ELF-1 (cell line): ENCODE measurements at regions not wholly inside any gene's neighbourhood (a gene's known extent, or its start where the extent isn't known, plus 50 kb on each side); places are given as distances from the start of the nearest gene placed in this dataset.

Experiments used
- DNase-seq: peaks from one replicate; pipeline ENCODE4 v3.0.0-alpha.2; 2016; ENCODE audit warnings: low read depth, low spot score

DNA sequence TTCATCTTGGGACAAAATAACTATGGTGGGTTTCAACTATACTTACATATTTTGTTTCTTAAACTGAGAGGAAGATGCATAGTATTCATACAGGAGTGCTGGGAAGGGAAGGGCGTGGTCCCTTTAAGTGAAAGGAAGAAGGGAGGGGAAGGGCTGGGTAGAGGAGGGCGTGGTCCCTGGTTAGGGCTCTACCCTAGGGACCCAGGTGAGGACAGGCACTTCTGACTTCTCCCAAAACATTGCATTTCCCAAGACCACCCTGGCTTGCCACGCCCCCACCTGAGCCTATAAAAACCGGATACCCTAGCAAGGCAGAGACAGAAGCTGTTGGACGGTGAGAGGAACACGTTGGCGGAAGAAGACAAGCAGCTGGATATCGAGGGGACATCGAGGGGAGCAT is 157.6 kb upstream of the PLXNA4 start:
- peak; percentile 8 for DNase-seq

DNA sequence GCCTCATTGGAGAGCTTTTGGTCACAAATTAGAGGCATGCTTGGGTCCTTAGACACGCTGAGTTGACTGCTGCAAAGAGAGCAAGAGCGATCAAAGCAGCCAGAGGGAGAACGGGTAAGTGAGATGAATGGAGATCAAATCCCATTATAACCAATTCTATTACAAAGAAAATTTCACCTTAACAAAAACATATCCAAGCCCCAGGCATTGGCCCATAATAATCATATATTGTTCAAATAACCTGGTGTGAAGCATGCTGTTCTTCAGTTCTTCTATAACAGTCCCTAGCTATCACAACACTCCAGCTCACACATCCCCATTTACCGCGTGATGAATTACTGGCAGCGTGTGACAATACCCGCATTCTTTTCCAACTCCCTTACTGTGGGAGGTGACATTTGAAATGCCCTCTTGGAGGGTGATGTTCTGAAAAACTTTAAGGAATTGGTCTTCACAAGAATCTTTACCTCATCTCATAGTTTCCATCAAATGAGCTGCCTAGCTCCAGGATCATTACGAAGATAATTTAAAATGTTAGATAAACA is 156.1 kb upstream of the PLXNA4 start:
- DNase-seq: no peak

DNA sequence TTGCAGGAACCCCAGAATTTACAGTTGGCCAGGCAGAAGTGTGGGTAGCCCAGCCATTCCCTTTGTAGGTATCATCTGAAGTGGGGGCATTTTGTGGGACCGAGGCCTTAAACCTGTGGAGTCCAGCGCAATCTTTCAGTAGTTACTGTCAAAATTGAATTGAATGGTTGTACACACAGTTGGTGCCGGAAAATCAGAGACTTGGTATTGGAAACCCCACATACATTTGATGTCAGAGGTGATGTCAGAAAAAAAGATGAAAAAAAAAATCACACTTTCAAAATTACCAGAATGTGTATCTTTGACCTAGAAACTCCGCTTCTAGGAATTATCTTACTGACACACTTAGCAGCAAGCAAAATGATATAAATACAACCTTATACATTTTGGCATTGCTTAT is 153.8 kb upstream of the PLXNA4 start:
- DNase-seq: no peak

DNA sequence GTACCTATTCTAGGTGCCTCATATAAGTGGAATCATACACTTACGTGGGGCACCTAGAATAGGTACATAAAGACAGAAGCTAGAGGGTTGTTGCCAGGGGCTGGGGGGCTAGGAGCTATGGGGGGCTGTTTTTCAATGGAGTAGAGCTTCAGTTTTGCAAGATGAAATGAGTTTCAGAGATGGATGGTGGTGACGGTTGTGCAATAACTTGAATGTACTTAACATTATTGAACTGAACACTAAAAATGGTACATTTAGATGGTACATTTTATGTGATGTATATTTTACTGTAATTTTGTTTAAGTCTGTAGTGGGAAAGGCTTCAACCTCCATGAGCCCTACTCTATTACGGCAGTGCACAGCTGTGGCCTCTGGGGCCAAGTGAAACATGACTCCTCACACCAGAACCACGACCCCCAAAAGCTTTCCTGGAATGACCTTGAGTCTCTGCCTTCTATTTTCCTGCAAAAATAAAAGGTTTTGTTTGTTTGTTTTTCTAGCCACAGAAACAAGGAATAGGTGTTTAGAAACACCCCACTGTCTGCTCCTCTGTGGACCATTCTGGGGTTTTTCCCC is 147.3 kb upstream of the PLXNA4 start:
- DNase-seq: no peak

DNA sequence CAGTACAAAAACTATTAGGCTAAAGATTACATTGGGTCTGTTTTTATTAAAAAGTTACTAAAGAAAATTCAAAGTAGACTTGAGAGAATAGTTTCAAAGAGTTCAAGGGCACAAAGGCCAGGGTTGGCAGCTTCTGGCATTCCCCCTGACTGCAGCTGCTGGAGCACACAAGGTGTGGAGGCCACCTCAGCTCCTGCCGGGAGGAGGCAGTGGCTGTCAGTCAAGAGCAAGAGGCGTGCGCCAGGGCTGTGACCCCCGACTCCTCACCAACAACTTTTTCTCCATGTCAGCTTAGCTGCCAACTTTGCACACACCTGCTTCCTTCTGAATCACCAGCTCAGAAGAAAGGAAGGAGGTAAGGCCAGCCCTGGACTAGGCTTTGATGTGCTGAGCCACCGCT is 144.6 kb upstream of the PLXNA4 start:
- no peak for DNase-seq

DNA sequence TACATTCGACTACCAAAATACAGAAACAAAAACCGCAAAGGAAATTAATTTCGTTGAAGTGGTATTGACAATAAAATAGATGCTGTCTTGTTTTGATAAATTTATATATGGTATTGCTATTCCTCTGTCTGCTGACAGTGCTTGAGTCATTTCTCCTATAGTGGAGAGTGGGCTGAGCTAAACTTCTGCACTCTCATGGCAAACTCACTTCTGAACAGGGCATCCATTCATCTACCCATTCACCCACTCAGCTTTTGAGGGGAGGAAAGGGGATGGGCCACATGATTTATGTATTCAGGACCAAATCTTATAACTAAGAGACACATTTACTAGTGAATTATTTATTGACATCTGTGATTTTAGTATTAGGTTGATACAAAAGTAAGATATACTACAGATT is 137.6 kb upstream of the PLXNA4 start:
- DNase-seq: no peak

DNA sequence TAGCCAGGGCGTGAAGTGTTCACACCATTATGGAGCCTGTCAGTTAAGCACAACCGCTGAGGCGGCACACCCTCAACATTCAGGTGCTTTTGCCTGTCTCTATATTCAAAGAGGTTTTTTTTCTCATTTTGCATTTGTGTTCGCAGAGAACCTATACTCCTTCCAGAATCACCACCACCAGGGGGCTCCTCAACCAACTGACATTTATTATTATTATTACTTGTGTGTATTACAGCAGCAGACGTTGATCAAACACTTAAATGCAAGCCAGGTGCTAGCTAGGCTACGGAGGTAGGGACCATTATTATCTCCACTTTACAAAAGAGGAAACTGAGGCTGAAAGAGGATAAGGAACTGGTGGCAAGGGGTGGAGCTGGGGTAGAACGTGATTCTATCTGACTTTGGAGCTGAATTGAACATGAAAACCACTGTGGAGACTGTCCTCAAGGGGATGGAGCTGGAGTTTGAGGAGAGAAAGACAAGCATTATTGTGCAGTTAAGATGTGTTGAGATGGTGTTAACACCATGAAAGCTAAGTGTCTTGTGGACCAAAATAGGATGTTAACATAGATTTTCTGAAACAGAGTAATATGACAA is 133.8 kb upstream of the PLXNA4 start:
- no peak for DNase-seq

DNA sequence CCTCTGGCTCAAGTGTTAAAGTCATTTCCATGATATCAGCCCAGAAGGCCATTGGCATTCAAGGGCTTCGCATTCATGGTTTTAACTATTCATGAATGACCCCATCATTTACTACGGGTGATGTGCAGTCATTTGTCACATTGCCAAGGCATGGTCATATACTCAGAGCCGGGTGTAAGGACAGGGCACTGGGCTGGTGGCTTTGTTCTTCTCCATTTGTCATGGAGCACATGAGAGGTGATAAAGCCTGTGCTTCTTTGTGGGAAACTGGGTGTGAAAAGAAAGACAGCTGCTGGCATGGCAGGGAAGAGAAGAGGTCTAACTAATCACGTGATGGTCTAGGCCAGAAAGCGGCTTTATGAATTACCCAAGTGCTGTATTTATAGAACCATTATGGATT is 132.2 kb upstream of the PLXNA4 start:
- DNase-seq: no peak

DNA sequence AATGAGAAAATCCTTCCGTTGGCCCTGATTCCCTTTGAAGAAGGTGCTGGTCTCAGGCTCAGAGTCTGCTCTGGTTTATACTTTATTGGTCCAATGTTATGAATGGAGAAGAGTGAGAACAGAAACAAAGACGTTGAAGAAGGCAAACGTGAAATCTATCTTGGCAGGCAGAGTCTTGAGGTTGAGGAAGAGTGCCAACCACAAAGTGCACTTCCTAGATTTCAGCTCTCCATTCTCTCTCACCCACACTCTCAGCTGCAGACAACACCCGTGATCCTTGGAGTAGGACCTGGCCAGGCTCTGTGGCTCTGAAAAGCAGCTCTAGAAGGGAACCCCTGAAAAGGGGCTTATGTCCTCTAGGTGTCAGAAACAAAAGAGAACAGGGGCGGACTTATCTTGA is 128.9 kb upstream of the PLXNA4 start:
- no peak for DNase-seq

DNA sequence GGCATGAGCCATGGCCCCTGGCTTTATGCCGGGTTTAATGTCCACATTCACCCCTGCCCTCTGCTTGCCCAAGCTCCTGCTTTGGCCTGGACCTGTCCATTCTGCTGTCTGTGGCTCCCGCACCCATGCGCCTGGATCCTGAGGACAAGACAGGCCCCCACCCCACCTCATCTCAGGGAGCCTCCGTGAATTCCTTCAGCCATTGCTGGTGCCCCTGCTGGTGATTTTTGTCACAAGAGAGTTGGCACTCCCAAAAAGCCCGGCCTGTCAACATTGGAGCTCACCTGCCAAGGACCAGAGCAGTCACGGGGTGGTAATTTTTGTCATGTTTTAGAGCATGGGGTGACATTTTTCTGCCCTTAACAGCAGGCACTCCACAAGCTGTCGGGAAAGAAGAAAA is 127.5 kb upstream of the PLXNA4 start:
- no peak for DNase-seq

DNA sequence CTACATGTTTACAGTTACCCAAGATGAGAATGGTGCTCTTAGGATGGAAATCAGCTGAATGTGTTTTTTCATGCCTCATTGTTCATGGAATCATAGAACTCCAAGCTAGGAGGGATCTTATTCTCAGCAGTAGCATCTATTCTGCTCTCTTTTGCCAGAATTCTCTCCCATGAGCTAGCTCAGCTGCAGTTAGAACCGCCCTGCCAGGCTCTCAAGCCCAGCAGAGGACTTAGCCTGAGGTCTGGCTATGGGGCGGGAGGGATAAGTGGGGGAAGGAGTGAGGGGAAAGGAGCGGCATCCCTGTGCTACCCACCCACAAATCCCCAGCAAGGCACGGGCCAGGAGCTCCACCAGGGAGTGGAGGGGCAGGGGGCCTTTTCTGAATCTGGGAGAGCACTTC is 120.7 kb upstream of the PLXNA4 start:
- no peak for DNase-seq

DNA sequence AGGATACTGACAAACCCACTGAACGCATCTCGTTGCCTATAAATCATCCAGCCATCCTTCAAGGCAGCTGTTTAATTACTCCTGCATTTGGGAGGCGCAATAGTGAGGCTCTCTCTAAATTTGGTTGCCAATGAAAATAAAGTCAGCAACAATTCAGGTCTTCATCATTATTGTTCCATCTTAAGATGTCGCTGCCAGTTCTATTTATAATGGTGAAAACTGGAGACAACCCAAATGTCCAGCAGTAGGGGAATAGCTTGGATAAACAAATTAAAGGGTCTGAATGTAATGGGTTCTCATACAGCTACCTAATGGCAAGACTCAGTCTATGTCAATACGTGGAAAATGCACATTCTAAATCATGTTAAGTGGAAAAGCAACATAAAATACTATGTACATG is 120.1 kb upstream of the PLXNA4 start:
- DNase-seq: no peak

DNA sequence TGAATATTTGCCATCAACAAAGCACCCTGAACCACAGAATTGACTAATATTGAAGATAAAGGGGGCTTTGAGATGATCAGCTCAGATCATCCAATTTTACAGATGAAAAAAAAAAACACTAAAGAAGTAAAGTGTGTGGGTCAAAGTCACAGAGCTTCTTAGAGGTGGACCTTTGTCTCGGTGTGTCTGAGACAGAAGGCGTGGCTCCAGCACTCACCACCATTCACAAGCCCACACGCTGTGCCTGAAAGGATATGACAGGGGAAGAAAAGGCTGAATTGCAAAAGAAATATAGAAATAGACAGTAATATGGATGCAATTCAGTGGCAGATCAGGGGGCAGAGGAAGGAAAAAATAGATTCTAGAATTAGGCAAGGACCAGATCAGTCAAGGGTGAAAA is 114.9 kb upstream of the PLXNA4 start:
- DNase-seq: no peak

DNA sequence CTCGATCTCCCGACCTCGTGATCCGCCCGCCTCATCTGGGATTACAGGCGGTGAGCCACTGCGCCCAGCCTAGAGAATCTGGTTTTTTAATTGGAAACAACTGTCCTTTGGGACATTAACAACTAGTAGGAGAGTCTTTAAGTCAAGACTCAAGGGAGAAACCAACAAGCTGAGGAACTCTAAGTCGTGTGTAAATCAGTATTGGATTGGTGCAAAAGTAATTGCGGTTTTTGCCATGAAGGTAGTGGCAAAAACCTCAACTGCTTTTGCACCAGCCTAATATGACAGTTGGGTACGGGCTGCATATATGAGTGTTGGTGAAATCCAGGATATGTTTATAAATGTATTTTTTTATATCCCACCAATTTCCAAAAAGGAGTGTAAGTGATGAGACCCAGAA is 113.9 kb upstream of the PLXNA4 start:
- DNase-seq: no peak

DNA sequence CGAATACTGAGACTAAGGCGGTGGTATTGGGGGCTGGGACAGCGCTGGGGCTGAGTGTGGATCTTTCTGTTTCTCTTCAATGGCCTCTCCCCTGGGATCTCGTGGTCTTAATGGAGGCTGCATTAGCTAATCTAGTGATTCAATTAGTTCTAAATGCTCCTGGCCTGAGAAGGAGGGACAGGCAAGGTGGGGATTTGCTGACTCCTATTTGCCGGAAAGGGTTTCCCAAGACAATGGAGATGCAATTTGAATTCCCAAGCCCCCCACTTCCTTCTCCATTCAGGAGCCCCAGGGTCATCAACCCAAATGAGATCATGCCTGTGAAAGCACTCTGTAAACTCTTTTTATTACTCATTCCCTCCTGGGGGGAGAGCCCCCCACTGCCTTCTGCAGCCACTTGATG is 111.7 kb upstream of the PLXNA4 start:
- DNase-seq: no peak

DNA sequence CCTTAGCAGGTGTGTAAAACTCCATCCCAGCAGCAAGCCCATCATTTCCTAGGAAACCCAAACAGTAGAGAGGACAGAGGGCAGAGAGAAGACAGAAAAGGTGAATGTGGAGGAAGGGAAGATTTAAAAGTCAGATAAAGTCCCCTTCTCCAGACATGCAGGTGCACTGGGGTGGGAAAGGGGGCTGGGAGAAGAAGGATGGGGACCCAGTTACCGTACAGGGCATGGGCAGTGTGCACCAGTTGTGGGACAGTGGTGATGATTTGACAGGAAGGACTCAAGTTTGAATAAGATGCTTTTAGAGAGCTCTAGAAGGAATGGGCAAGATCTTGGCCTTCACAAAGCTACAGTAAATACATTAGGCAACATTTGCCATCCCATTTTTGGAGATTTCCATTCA is 110.7 kb upstream of the PLXNA4 start:
- DNase-seq: no peak

DNA sequence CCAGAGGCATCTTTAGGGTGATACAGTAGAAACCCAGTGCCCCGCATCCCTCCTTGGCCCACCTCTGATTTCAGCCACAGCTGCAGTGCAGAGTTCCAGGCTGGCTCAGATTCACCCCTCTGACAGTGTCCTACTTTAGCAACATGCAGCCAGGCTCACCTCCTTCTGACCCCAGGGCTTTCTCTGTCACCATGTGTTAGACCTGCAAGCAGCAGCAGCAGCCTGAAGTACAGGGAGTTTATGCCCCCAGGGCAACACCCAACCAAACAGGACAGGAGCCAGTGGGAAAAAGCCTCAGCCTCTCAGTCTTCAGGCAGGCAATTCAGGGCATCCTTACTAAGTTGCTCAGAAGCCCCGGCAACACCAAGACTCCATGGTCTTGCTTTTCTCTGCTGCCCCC is 109.0 kb upstream of the PLXNA4 start:
- no peak for DNase-seq

DNA sequence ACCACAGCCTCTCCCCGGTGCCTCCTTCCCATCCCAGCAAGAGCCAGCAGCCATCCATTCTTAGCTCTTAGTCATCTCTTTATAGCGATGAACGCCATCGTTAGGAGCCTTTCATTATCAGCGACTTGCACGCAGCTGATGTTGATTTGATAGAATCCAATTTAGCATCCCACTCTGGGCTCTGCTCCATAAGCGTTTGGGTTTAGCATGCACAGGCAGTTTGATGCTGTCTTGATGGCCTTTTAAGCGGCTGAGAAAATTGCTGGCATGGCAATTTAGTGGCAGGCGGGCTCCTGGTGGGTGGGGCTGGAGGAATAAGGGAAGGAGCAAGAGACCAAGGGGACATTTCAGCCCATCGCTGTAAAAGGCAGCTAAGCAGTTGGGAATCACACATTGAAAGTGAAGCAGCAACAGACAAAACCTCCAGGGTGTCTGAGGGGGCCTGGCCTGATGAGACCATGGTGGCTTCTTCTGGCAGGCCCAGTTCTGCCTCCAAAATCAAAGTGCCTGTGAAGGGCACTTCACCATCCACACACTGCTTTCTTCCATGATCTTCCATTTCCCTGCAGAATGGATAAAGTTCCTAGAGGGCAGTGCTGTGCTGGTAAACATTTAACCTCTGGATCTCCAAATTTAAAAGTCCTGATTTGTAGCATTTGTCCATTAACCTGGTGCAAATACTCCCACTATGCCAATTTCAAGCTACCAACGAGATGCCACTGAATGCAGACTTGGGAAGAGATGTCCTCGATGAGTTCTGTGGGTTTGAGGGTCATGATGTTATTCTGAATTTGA is 107.8 kb upstream of the PLXNA4 start:
- DNase-seq: no peak

DNA sequence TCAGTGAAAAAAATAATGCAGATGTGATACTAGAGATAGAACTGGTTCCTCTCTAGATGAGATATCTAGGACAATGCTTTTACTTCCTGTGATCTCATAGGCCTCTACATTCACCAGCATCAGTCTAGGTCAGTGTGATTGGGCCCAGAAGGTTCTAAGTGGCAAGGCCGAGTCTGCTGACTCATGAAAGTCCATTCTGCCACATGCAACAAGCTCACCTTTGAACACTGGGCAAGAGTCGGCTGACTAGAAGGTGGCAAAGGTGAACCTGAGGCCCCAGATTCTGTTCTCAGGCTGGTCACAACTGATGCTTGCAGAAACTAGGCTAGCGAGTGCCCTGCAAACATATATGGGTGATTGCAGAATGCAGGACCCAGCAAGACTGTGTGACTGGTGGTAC is 105.7 kb upstream of the PLXNA4 start:
- no peak for DNase-seq

DNA sequence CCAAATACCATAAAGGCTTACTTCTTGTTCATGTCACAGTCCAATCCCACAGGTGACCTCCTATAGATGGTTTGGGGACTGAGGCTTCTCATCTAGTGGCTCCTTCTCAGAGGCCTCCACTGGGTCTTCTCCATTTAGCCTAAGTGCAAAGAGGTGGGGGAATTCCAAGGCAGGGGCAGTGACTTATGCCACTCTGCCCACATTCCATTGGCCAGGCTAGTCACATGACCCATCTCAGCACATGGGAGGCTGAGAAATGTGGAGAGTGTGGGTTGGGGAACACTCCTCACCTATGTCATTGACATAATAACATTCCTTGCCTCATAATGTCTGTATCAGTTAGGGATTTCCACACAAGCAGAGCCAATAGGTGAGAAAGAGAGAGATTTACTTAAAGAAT is 104.3 kb upstream of the PLXNA4 start:
- no peak for DNase-seq

DNA sequence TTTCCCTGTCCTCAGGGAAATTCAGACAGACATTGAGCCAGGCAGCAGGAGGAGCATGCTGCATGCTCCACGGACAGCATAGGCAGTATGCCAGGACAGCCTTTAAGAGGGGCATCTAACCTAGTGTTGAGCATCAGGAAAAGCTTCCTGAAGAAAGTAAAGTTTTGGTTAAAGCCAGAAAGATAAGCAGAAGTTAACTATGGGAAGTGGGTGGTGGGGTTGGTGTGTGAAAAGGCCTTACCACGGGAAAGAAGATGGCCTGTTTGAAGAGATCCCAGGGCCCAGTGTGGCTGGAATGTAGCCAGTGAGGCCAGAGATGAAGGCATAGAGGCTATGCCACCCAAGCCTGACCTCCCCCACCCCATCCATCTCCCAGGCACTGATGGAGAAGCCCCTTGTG is 102.4 kb upstream of the PLXNA4 start:
- DNase-seq: no peak

DNA sequence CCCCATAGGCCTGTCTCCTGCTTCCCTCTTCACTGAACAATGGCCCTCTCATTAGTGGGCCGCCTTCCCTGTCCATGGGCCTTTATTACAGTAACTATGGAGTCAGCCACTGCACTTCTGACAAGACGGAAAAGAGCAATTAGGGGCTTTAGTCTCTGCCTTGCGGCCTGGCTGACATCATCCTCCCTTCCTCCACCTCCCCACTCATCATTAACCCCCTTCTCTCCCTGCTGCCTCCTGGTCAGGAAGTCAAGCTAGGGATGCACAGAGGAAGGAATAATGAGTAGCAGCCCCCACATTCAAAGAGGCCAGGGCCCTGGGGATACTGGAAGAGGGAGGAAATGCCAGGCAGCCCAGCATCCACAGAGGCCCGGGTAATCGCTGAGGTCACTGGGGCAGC is 101.6 kb upstream of the PLXNA4 start:
- no peak for DNase-seq
